ENCODE measurements at regions not wholly inside any gene's neighbourhood (a gene's known extent, or its start where the extent isn't known, plus 50 kb on each side); places are given as distances from the start of the nearest gene placed in this dataset.
"Not testable (repeated sequence)": the region's sequence is repeated elsewhere in the genome, so short reads cannot be mapped to it uniquely, and the experiment has no call there.

GRCh38 chrX:68951942-68952619 is 123.3 kb downstream of the EFNB1 start:
- H3K9me3 Mint-ChIP-seq, result peaks cover 0 to 11% (median 9%) of the 10 kb centered on the region in 8 donors

GRCh38 chrX:68950937-68951336 is 122.1 kb downstream of the EFNB1 start:
- POLR2A ChIA-PET (ENCODE audit: partially characterized antibody), result no interaction called here

More at GRCh38 chrX:68951942-68952619, 123.3 kb downstream of the EFNB1 start:
- DNase-seq; H3K9me3 ChIP-seq (ENCODE audit: control insufficient read depth in 1 of 2, low read length in 2 of 2); H3K27ac Mint-ChIP-seq; H3K36me3 Mint-ChIP-seq; H3K27ac ChIP-seq (ENCODE audit: low read depth, low read length); CTCF ChIA-PET (ENCODE audit: partially characterized antibody); H3K4me1 Mint-ChIP-seq; H3K27me3 Mint-ChIP-seq; H3K4me3 ChIP-seq (ENCODE audit: low read length in 2 of 2); H3K4me3 Mint-ChIP-seq; H3K4me1 ChIP-seq (ENCODE audit: insufficient read depth, low read length); POLR2A ChIA-PET (ENCODE audit: partially characterized antibody); H3K27me3 ChIP-seq (ENCODE audit: insufficient read depth, low read length); intact Hi-C loops (cut with micrococcal nuclease); H3K36me3 ChIP-seq (ENCODE audit: insufficient read depth, low read length): not testable (repeated sequence)

GRCh38 chrX:68947882-68948605 is 119.2 kb downstream of the EFNB1 start:
- POLR2A ChIA-PET (ENCODE audit: partially characterized antibody), result no interaction called here
- no peaks in the 10 kb centered on the region for H3K9me3 ChIP-seq (ENCODE audit: control insufficient read depth in 1 of 2, low read length in 2 of 2)
- no peak overlapping the region for H3K4me3 ChIP-seq (ENCODE audit: low read length in 2 of 2)
- Mint-ChIP-seq H3K4me3 (no peak overlapping the region), H3K4me1 (no peaks in the 10 kb centered on the region), H3K27ac (no peak overlapping the region), H3K27me3 (peaks cover 1 to 2% of the 10 kb centered on the region in 2 donors), H3K36me3 (no peaks in the 10 kb centered on the region), H3K9me3 (peaks cover 0 to 2% (median 0%) of the 10 kb centered on the region in 8 donors)
- DNase-seq, result no peak
- H3K27ac ChIP-seq (ENCODE audit: low read depth, low read length), result no peak overlapping the region
- CTCF ChIA-PET (ENCODE audit: partially characterized antibody), result no interaction called here
- H3K36me3 ChIP-seq (ENCODE audit: insufficient read depth, low read length), result no peaks in the 10 kb centered on the region
- no peaks in the 10 kb centered on the region for H3K27me3 ChIP-seq (ENCODE audit: insufficient read depth, low read length)
- intact Hi-C loops (cut with micrococcal nuclease), result no loop called here
- H3K4me1 ChIP-seq (ENCODE audit: insufficient read depth, low read length), result no peaks in the 10 kb centered on the region

More at GRCh38 chrX:68950937-68951336, 122.1 kb downstream of the EFNB1 start:
- CTCF ChIA-PET (ENCODE audit: partially characterized antibody), result no interaction called here
- H3K27ac ChIP-seq (ENCODE audit: low read depth, low read length), result no peak overlapping the region
- peaks cover 0 to 11% (median 9%) of the 10 kb centered on the region in 8 donors for H3K9me3 Mint-ChIP-seq
- no peaks in the 10 kb centered on the region for H3K27me3 ChIP-seq (ENCODE audit: insufficient read depth, low read length)
- H3K27me3 Mint-ChIP-seq, result peaks cover 4 to 7% of the 10 kb centered on the region in 2 donors
- H3K4me3 ChIP-seq (ENCODE audit: low read length in 2 of 2), result no peak overlapping the region
- H3K4me1 Mint-ChIP-seq, result no peaks in the 10 kb centered on the region
- no peaks in the 10 kb centered on the region for H3K36me3 Mint-ChIP-seq
- no peak overlapping the region for H3K27ac Mint-ChIP-seq
- DNase-seq, result no peak
- intact Hi-C loops (cut with micrococcal nuclease), result no loop called here
- H3K36me3 ChIP-seq (ENCODE audit: insufficient read depth, low read length), result no peaks in the 10 kb centered on the region
- no peaks in the 10 kb centered on the region for H3K4me1 ChIP-seq (ENCODE audit: insufficient read depth, low read length)
- H3K9me3 ChIP-seq (ENCODE audit: control insufficient read depth in 1 of 2, low read length in 2 of 2), result no peaks in the 10 kb centered on the region
- H3K4me3 Mint-ChIP-seq, result no peak overlapping the region

DNA sequence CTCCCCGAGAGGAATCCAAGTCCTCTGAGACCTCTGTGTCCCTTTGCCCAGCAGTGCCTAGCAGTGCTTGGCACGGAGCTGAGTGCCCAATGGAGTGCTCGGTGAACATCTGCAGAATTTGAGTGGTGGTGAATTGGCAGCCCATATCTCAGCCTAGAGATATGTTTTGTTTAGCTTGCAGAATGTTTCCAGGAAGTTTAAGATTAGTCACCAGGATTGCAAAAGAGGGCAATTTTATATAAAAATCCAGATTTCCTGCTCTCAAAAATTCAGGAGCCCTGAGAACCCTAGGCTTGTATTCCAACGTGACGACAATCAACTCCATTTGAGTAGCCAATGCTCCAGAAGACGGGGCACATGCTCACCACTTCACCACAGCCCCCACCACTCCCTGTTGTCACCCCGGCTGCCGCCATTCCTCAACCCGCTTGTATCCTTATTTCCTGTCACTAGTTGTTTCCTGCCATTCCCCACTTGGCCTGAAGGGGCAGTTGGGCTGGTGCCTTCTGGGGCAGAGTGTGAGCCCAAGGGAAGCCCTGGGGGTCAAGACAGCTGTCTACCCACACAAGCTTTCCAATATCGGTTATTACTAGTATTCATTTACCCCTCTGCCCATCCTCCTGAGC is 116.9 kb downstream of the EFNB1 start:
- ChIA-PET CTCF (ENCODE audit: partially characterized antibody) (no interaction called here), POLR2A (ENCODE audit: partially characterized antibody) (no interaction called here)
- H3K4me1 Mint-ChIP-seq, result no peaks in the 10 kb centered on the region
- no peak overlapping the region for H3K27ac ChIP-seq (ENCODE audit: low read depth, low read length)
- H3K27me3 Mint-ChIP-seq, result peaks cover 1 to 2% of the 10 kb centered on the region in 2 donors
- H3K27me3 ChIP-seq (ENCODE audit: insufficient read depth, low read length), result no peaks in the 10 kb centered on the region
- no peaks in the 10 kb centered on the region for H3K4me1 ChIP-seq (ENCODE audit: insufficient read depth, low read length)
- H3K9me3 ChIP-seq (ENCODE audit: control insufficient read depth in 1 of 2, low read length in 2 of 2), result no peaks in the 10 kb centered on the region
- H3K9me3 Mint-ChIP-seq, result peaks cover 0 to 2% (median 0%) of the 10 kb centered on the region in 8 donors
- H3K36me3 ChIP-seq (ENCODE audit: insufficient read depth, low read length), result no peaks in the 10 kb centered on the region
- no peak overlapping the region for H3K27ac Mint-ChIP-seq
- no peak overlapping the region for H3K4me3 ChIP-seq (ENCODE audit: low read length in 2 of 2)
- no peak for DNase-seq
- H3K36me3 Mint-ChIP-seq, result no peaks in the 10 kb centered on the region
- H3K4me3 Mint-ChIP-seq, result no peak overlapping the region
- intact Hi-C loops (cut with micrococcal nuclease), result no loop called here

DNA sequence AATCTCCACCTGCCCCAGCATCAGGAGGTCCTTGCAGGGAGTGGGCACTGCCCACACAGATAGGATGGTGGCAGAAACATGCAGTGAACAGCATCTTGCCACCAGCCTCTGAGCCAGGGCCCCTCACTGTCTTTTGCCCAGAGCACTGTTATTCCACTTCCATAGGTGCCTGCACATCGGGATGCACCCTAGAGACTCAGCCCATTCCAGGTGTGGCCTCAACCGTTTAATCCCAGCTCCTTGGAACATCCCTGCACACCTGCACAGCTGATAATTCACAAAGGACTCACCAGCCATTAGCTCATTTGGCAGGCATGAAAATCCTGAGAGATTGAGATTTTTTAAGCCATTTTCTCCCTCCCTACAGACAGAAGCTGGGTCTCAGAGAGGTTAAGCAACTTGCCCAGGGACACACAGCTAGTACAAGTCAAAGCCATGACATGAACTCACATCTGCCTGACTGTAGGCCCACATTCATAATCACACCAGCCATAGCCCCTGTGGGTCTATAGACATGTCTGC is 116.3 kb downstream of the EFNB1 start:
- H3K4me1 ChIP-seq (ENCODE audit: insufficient read depth, low read length), result no peaks in the 10 kb centered on the region
- Mint-ChIP-seq H3K4me1 (no peaks in the 10 kb centered on the region), H3K36me3 (no peaks in the 10 kb centered on the region), H3K4me3 (no peak overlapping the region), H3K27ac (no peak overlapping the region), H3K27me3 (peaks cover 1 to 2% of the 10 kb centered on the region in 2 donors), H3K9me3 (peaks cover 0 to 2% (median 0%) of the 10 kb centered on the region in 8 donors)
- H3K9me3 ChIP-seq (ENCODE audit: control insufficient read depth in 1 of 2, low read length in 2 of 2), result no peaks in the 10 kb centered on the region
- no peaks in the 10 kb centered on the region for H3K36me3 ChIP-seq (ENCODE audit: insufficient read depth, low read length)
- no peak overlapping the region for H3K4me3 ChIP-seq (ENCODE audit: low read length in 2 of 2)
- DNase-seq, result no peak
- intact Hi-C loops (cut with micrococcal nuclease), result no loop called here
- no peak overlapping the region for H3K27ac ChIP-seq (ENCODE audit: low read depth, low read length)
- ChIA-PET POLR2A (ENCODE audit: partially characterized antibody) (no interaction called here), CTCF (ENCODE audit: partially characterized antibody) (no interaction called here)
- H3K27me3 ChIP-seq (ENCODE audit: insufficient read depth, low read length), result no peaks in the 10 kb centered on the region

GRCh38 chrX:68944211-68944610 is 115.4 kb downstream of the EFNB1 start:
- no peaks in the 10 kb centered on the region for H3K9me3 ChIP-seq (ENCODE audit: control insufficient read depth in 1 of 2, low read length in 2 of 2)
- no peaks in the 10 kb centered on the region for H3K36me3 ChIP-seq (ENCODE audit: insufficient read depth, low read length)
- Mint-ChIP-seq H3K36me3 (no peaks in the 10 kb centered on the region), H3K4me1 (no peaks in the 10 kb centered on the region), H3K9me3 (no peaks in the 10 kb centered on the region), H3K27me3 (peaks cover 0 to 1% of the 10 kb centered on the region in 2 donors), H3K4me3 (no peak overlapping the region), H3K27ac (no peak overlapping the region)
- ChIA-PET CTCF (ENCODE audit: partially characterized antibody) (no interaction called here), POLR2A (ENCODE audit: partially characterized antibody) (no interaction called here)
- H3K27ac ChIP-seq (ENCODE audit: low read depth, low read length), result no peak overlapping the region
- no peak overlapping the region for H3K4me3 ChIP-seq (ENCODE audit: low read length in 2 of 2)
- no peak for DNase-seq
- no peaks in the 10 kb centered on the region for H3K4me1 ChIP-seq (ENCODE audit: insufficient read depth, low read length)
- intact Hi-C loops (cut with micrococcal nuclease), result no loop called here
- H3K27me3 ChIP-seq (ENCODE audit: insufficient read depth, low read length), result no peaks in the 10 kb centered on the region

- Histone ChIP-seq H3K9me3 (ENCODE audit: control insufficient read depth in 1 of 2, low read length in 2 of 2) (no peaks in the 10 kb centered on the region), H3K27ac (ENCODE audit: low read depth, low read length) (no peak overlapping the region), H3K27me3 (ENCODE audit: insufficient read depth, low read length) (no peaks in the 10 kb centered on the region), H3K4me3 (ENCODE audit: low read length in 2 of 2) (no peak overlapping the region), H3K36me3 (ENCODE audit: insufficient read depth, low read length) (no peaks in the 10 kb centered on the region), H3K4me1 (ENCODE audit: insufficient read depth, low read length) (no peaks in the 10 kb centered on the region)
- no peak for DNase-seq
- Mint-ChIP-seq H3K27ac (no peak overlapping the region), H3K9me3 (no peaks in the 10 kb centered on the region), H3K36me3 (no peaks in the 10 kb centered on the region), H3K4me1 (no peaks in the 10 kb centered on the region), H3K4me3 (no peak overlapping the region), H3K27me3 (peaks cover 0 to 1% of the 10 kb centered on the region in 2 donors)
- POLR2A ChIA-PET (ENCODE audit: partially characterized antibody), result no interaction called here
- intact Hi-C loops (cut with micrococcal nuclease), result no loop called here
- CTCF ChIA-PET (ENCODE audit: partially characterized antibody), result no interaction called here
These were observed 114.0 kb downstream of the EFNB1 start for GRCh38 chrX:68942840-68943239.

Data from CD4-positive, alpha-beta memory T cell (primary cell).